SH-SY5Y (cell line): ENCODE measurements at regions not wholly inside any gene's neighbourhood (a gene's known extent, or its start where the extent isn't known, plus 50 kb on each side); places are given as distances from the start of the nearest gene placed in this dataset.

Experiments
- GATA2 ChIP-seq: IDR thresholded peaks from 2 replicates; pipeline ENCODE4 v1.6.1; 2011; ENCODE audit warnings: mild to moderate bottlenecking, low read depth, low read length
- GATA3 ChIP-seq: IDR thresholded peaks from 2 replicates; pipeline ENCODE4 v1.6.1; 2011; ENCODE audit warnings: low read depth, mild to moderate bottlenecking, low read length, moderate library complexity

DNA sequence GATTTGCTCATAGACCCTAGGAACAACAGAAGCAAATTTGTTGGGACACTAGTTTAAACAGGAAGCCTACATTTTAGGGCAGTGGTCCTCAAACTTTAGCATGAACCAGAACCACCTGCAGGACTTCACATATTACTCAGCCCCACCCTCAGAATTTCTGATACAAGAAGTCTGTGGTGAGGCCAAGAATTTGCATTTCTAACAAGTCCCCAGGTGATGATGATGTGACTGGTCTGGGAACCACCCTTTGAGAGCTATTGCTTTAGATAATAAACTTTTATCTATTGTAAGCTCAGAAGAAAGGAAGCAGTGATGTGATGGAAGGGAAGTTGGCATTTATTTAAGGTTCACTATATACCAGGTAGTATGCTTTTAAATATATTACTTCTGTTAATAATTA lies 194.0 kb downstream of the FAM181B start:
- TF ChIP-seq GATA2, result no peak
- TF ChIP-seq GATA3, result no peak
